Omental fat pad (tissue), 3 donors: ENCODE measurements at regions not wholly inside any gene's neighbourhood (a gene's known extent, or its start where the extent isn't known, plus 50 kb on each side); places are given as distances from the start of the nearest gene placed in this dataset.

Source experiments
- ATAC-seq: fragments of 150-250 bp; one replicate; pipeline ENCODE4 v1.9.1; 2016; ENCODE audit warnings: mild to moderate bottlenecking, moderate library complexity; ENCODE audit not compliant: low FRiP score
- DNase-seq: peaks from one replicate; pipeline ENCODE4 v3.0.0-alpha.2; 2019; ENCODE audit warnings: low spot score
- TF ChIP-seq, protein P1 (sequence below), 3 donors: fragments of 450-650 bp; IDR thresholded peaks; one replicate each; pipeline ENCODE4 v1.5.1; 2016 to 2017; ENCODE audit warnings: antibody characterized with exemption in 3 of 3, mild to moderate bottlenecking in 3 of 3, moderate library complexity in 2 of 3

DNA sequence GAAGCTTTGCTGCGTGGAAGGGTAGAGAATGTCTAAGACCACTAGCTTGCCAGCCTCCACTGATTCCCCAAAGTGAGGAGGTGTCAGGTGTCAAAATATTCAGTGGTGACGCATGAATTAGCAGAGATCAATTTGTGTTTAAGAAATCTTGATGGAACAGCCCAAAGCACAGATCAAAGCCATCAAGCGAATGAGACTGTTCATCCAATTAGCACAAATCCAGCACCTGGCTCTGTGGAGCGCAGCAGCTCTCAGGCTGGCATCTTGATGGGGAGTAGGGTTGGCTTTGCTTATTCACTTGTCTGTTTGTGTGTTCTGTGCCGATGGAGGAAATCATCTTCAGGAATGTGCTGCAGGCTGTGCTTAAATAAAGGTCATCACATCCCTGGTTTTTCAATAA lies 456.8 kb upstream of the CCL2 start:
- TF ChIP-seq, protein P1, sequence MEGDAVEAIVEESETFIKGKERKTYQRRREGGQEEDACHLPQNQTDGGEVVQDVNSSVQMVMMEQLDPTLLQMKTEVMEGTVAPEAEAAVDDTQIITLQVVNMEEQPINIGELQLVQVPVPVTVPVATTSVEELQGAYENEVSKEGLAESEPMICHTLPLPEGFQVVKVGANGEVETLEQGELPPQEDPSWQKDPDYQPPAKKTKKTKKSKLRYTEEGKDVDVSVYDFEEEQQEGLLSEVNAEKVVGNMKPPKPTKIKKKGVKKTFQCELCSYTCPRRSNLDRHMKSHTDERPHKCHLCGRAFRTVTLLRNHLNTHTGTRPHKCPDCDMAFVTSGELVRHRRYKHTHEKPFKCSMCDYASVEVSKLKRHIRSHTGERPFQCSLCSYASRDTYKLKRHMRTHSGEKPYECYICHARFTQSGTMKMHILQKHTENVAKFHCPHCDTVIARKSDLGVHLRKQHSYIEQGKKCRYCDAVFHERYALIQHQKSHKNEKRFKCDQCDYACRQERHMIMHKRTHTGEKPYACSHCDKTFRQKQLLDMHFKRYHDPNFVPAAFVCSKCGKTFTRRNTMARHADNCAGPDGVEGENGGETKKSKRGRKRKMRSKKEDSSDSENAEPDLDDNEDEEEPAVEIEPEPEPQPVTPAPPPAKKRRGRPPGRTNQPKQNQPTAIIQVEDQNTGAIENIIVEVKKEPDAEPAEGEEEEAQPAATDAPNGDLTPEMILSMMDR (IDR thresholded peaks at IDR 0.05), result no peak
- ATAC-seq, result no peak
- no peak for DNase-seq

DNA sequence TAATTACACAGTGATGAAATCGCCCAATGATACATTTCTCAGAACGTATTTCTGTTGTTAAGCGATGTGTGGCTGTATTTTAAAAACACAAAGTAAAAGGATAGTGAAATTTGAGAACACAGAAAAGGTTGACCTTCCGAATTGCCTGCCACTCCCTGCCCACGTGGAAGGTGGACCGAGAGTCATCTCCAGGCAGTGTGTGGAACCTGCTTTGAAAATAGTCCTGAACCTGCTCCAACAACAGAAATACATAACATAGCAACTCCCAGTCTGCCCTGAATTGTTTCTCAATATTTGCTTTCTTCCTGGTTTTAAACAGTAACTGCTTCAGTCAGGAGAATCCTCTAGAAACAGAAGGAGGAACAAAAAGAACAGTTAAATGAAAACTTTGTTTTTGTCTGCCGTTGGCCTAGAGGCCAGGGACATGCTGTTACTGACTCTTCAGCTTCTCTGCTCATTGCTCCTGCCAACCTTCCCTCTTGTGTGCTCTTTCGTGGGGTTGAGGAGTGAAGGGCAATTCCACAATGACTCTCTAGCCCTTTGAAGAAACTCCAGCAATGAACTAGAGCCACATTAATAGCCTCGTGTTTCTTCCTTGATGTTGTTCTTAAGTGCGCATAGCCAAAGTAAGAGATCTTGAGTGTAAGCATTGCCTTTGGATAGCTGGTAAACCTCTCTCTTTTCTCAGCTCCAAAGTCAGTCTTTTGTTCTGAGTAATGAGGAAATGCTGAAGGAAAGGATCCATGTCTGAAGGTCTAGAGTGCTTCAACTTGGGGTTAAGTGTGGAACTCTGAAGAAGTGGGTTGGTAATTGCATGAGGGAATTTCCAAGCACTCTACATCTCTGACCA lies 452.5 kb upstream of the CCL2 start:
- no peak for DNase-seq
- ATAC-seq, result no peak
- TF ChIP-seq, protein P1 (IDR thresholded peaks at IDR 0.05), result no peak

DNA sequence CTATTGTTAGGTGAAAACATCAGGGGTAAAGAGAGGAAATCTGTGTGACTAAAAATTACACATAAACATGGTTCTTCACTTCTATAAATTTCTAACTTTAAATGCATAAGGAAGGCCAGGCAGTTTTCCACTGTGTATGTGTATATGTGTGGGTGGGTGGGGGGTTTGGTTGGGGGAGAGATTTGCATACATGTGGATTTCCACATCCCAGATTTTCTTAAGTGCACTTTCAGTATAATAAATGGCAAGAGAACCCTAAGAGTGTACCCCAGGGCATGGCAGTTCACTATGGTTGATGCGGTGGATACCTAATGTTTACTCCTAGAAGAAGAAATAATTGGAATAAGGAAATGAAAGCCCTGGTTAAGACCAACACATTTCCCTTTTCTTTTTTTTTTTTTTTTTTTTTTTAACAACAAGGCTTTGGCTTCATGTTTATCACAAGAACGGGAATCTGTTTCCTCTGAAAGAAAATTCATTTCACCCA lies 451.8 kb upstream of the CCL2 start:
- DNase-seq, result no peak
- ATAC-seq, result no peak
- TF ChIP-seq, protein P1 (IDR thresholded peaks at IDR 0.05), result no peak

DNA sequence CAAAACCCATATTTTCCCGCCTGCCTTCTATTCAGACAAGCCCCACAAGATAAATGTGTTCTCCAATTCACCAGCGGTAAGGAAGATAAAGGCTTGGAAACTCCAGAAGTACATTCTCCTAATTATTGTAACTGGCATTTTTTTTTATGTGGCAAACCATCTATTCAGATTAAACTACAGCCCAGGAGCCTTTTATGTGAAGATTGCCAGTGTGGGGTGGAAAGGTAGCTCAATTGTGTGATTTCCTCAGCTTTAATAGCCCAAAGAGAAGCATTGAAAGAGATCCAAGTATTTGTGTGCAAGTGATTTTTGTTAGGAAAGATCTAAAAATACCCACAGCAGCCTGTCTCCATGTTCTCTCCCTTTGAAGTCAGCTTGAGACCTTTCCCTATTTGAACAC lies 451.4 kb upstream of the CCL2 start:
- no peak for DNase-seq
- TF ChIP-seq, protein P1 (IDR thresholded peaks at IDR 0.05), result no peak
- no peak for ATAC-seq

DNA sequence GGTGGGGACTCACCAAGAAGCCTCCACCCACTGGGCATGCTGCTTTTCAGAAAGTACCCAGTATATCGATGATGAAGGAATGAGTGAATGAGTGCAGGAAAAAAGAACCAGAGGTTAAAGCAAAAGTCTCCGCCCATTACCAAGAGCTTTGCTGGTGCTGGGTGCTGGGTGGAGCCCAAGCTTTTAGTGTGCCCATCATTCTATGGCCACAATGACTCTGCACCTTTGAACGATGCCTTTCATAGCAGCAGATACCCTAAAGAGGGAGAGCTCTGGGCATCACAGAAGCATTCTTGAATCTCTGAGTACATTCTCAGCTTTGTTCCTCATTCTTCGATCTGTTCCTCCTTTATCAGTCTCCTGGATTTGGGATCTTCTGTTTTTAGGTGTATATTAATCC lies 450.7 kb upstream of the CCL2 start:
- TF ChIP-seq, protein P1 (IDR thresholded peaks at IDR 0.05), result no peak
- ATAC-seq (no peak), DNase-seq (no peak)

DNA sequence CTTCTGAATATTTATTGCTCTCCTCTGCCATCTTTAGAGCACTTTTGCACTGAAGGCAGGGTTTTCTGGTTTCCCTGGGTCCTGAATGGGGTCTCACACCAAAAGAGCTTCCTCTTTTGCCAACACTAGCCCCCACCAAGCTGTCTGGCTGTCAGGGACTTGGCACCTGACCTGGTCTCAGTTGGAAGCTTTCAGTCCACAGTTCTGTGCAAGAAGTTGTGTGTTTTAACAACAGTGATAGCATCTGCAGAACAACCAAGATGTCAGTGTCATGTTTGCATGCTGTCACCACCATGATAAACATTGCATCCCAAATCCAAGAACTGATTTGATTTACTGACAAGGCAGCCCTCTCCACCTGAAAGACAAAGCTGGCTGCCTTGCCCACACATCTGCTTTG lies 448.5 kb upstream of the CCL2 start:
- DNase-seq, result no peak
- ATAC-seq, result no peak
- TF ChIP-seq, protein P1 (IDR thresholded peaks at IDR 0.05), result no peak

DNA sequence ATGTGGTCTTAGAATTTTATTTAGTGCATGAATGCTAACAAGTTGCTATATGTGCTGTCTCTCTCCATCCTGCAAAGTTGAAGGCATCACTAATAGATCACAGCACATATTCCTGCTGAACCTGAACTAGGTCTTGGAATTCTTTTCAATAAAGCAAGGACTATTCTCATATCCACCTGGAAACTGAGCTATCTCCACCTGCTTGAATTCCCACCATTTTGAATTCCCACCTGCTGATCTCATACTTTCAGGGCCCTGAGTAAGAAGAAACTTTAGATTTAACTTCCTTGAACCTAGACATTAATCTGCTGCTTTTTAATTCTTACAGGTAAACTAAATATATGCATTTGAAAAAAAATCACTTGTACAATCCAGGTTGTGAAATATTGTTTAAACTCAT lies 445.3 kb upstream of the CCL2 start:
- DNase-seq (no peak), ATAC-seq (no peak)
- TF ChIP-seq, protein P1 (IDR thresholded peaks at IDR 0.05), result no peak
